NCI-H1048 (cell line): ENCODE measurements at regions not wholly inside any gene's neighbourhood (a gene's known extent, or its start where the extent isn't known, plus 50 kb on each side); places are given as distances from the start of the nearest gene placed in this dataset.
"Not testable (repeated sequence)": the region's sequence is repeated elsewhere in the genome, so short reads cannot be mapped to it uniquely, and the experiment has no call there.

Source experiments
- DNase-seq: peaks from one replicate; lab custom pipeline; 2025; lab: John Stamatoyannopoulos, UW

- no peak for DNase-seq
Observed at GRCh38 chr2:185507719-185508118, 230.9 kb upstream of the FSIP2 start.

GRCh38 chr2:185510060-185510459 is 228.5 kb upstream of the FSIP2 start:
- no peak for DNase-seq

- DNase-seq = no peak
Observed at GRCh38 chr2:185511925-185512324, 226.7 kb upstream of the FSIP2 start.

- no peak for DNase-seq
Observed at GRCh38 chr2:185522472-185522871, 216.1 kb upstream of the FSIP2 start.

GRCh38 chr2:185524242-185524641 is 214.4 kb upstream of the FSIP2 start:
- not testable (repeated sequence) for DNase-seq

GRCh38 chr2:185526161-185526560 is 212.4 kb upstream of the FSIP2 start:
- DNase-seq = no peak

- DNase-seq = no peak
Observed at GRCh38 chr2:185531721-185532120, 206.9 kb upstream of the FSIP2 start.

- no peak for DNase-seq
Observed at GRCh38 chr2:185537689-185538088, 200.9 kb upstream of the FSIP2 start.

- no peak for DNase-seq
Observed at GRCh38 chr2:185567196-185567595, 171.4 kb upstream of the FSIP2 start.

GRCh38 chr2:185567940-185568339 is 170.7 kb upstream of the FSIP2 start:
- no peak for DNase-seq

GRCh38 chr2:185578322-185578721 is 160.3 kb upstream of the FSIP2 start:
- DNase-seq = no peak

- no peak for DNase-seq
Observed at GRCh38 chr2:185583058-185583816, 155.4 kb upstream of the FSIP2 start.

GRCh38 chr2:185585165-185585564 is 153.4 kb upstream of the FSIP2 start:
- not testable (repeated sequence) for DNase-seq

- DNase-seq = not testable (repeated sequence)
Observed at GRCh38 chr2:185591276-185591675, 147.3 kb upstream of the FSIP2 start.

- DNase-seq = no peak
Observed at GRCh38 chr2:185607945-185608344, 130.7 kb upstream of the FSIP2 start.

- DNase-seq = no peak
Observed at GRCh38 chr2:185608799-185609198, 129.8 kb upstream of the FSIP2 start.

GRCh38 chr2:185610301-185610700 is 128.3 kb upstream of the FSIP2 start:
- DNase-seq = no peak

GRCh38 chr2:185618625-185619024 is 120.0 kb upstream of the FSIP2 start:
- no peak for DNase-seq

GRCh38 chr2:185625604-185626003 is 113.0 kb upstream of the FSIP2 start:
- DNase-seq = no peak

GRCh38 chr2:185628985-185629384 is 109.6 kb upstream of the FSIP2 start:
- no peak for DNase-seq

GRCh38 chr2:185633621-185634020 is 105.0 kb upstream of the FSIP2 start:
- no peak for DNase-seq

- no peak for DNase-seq
Observed at GRCh38 chr2:185638771-185639170, 99.8 kb upstream of the FSIP2 start.

- no peak for DNase-seq
Observed at GRCh38 chr2:185640588-185640987, 98.0 kb upstream of the FSIP2 start.

- DNase-seq = no peak
Observed at GRCh38 chr2:185643434-185643833, 95.2 kb upstream of the FSIP2 start.
